HL-60 (cell line): ENCODE measurements at regions not wholly inside any gene's neighbourhood (a gene's known extent, or its start where the extent isn't known, plus 50 kb on each side); places are given as distances from the start of the nearest gene placed in this dataset.
A peak's percentile ranks its signal among the peaks of the same experiment; 100 is the strongest.

Experiments
- DNase-seq, 2 experiments: peaks; one replicate each; pipeline ENCODE4 v3.0.0-alpha.2; 2010 to 2020; ENCODE audit warnings: low read depth in 1 of 2, low spot score in 1 of 2
- H3K27ac ChIP-seq: fragments of 250-450 bp; sonication (Bioruptor Pico); replicated peaks from 2 replicates; pipeline ENCODE4 v1.5.1; 2020; ENCODE audit warnings: mild to moderate bottlenecking, moderate library complexity
- H3K27me3 ChIP-seq: fragments of 250-450 bp; sonication (Bioruptor Pico); 2 replicates; pipeline ENCODE4 v1.5.1; 2021; ENCODE audit warnings: mild to moderate bottlenecking, moderate library complexity; ENCODE audit not compliant: insufficient read depth, poor library complexity, severe bottlenecking
- H3K4me3 ChIP-seq: replicated peaks from 2 replicates; pipeline ENCODE4 v1.5.1; 2011; ENCODE audit warnings: mild to moderate bottlenecking, control low read depth, low read length; ENCODE audit not compliant: insufficient read depth
- GABPA ChIP-seq: IDR thresholded peaks from 2 replicates; pipeline ENCODE4 v1.6.1; 2012; ENCODE audit warnings: low read depth
- POLR2AphosphoS5 ChIP-seq: IDR thresholded peaks from 2 replicates; pipeline ENCODE4 v1.6.1; 2012; ENCODE audit warnings: low read depth
- SPI1 ChIP-seq: IDR thresholded peaks from 2 replicates; pipeline ENCODE4 v1.6.1; 2012; ENCODE audit warnings: low read depth, mild to moderate bottlenecking, borderline replicate concordance
- TF ChIP-seq, protein P1 (sequence below): IDR thresholded peaks from 2 replicates; pipeline ENCODE4 v1.6.1; 2012; ENCODE audit warnings: low read depth; ENCODE audit not compliant: insufficient replicate concordance
- TF ChIP-seq, protein P2 (sequence below): IDR thresholded peaks from one replicate; pipeline ENCODE4 v1.5.1; 2011; ENCODE audit warnings: low read length, control low read depth, inconsistent platforms; ENCODE audit not compliant: insufficient read depth

DNA sequence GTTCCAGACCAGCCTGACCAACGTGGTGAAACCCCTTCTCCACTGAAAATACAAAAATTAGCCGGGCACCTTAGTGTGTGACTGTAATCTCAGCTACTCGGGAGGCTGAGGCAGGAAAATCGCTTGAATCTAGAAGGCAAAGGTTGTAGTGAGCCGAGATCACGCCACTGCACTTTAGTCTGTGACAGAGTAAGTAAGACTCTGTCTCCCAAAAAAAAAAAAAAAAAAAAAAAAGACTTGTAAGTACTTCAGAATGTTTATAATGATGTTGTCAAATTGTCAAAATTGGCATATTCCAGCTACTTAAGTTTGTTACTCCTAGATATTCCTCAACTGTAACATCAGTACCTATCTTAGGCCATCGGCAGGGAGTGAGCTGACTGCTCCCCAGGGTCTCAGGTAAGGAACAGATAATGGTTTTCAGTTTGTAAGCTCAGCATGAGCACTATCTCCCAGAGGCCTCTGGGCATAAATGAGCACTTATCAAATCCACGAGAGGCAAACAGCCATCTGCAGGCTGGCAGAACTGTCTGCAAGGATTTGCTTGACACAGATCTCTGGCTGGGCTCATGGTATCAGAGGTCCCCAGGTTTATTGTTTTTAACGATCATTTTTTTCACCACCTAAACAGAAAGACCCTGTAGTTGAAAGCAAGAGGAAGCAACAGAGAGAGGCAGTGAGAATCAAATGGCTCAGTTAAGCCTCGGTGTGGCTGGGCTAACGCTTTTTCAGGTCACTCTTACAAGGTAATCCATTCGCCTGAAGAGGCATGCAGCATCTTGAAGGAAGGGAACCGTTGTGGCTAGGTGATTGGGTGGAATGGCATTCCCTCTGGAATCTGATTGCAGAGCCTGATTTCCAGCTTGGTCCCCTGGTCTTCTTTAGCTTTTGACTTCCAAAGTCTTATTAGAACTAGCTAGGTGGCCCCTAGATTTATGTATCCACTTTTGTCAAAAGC is 115.9 kb downstream of the LY86 start:
- H3K27ac ChIP-seq, result peak overlapping the region; percentile 91
- DNase-seq, result no peak
- TF ChIP-seq POLR2AphosphoS5 (no peak), SPI1 (no peak), GABPA (no peak)
- TF ChIP-seq, protein P1, sequence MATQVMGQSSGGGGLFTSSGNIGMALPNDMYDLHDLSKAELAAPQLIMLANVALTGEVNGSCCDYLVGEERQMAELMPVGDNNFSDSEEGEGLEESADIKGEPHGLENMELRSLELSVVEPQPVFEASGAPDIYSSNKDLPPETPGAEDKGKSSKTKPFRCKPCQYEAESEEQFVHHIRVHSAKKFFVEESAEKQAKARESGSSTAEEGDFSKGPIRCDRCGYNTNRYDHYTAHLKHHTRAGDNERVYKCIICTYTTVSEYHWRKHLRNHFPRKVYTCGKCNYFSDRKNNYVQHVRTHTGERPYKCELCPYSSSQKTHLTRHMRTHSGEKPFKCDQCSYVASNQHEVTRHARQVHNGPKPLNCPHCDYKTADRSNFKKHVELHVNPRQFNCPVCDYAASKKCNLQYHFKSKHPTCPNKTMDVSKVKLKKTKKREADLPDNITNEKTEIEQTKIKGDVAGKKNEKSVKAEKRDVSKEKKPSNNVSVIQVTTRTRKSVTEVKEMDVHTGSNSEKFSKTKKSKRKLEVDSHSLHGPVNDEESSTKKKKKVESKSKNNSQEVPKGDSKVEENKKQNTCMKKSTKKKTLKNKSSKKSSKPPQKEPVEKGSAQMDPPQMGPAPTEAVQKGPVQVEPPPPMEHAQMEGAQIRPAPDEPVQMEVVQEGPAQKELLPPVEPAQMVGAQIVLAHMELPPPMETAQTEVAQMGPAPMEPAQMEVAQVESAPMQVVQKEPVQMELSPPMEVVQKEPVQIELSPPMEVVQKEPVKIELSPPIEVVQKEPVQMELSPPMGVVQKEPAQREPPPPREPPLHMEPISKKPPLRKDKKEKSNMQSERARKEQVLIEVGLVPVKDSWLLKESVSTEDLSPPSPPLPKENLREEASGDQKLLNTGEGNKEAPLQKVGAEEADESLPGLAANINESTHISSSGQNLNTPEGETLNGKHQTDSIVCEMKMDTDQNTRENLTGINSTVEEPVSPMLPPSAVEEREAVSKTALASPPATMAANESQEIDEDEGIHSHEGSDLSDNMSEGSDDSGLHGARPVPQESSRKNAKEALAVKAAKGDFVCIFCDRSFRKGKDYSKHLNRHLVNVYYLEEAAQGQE, result no peak
- TF ChIP-seq, protein P2, sequence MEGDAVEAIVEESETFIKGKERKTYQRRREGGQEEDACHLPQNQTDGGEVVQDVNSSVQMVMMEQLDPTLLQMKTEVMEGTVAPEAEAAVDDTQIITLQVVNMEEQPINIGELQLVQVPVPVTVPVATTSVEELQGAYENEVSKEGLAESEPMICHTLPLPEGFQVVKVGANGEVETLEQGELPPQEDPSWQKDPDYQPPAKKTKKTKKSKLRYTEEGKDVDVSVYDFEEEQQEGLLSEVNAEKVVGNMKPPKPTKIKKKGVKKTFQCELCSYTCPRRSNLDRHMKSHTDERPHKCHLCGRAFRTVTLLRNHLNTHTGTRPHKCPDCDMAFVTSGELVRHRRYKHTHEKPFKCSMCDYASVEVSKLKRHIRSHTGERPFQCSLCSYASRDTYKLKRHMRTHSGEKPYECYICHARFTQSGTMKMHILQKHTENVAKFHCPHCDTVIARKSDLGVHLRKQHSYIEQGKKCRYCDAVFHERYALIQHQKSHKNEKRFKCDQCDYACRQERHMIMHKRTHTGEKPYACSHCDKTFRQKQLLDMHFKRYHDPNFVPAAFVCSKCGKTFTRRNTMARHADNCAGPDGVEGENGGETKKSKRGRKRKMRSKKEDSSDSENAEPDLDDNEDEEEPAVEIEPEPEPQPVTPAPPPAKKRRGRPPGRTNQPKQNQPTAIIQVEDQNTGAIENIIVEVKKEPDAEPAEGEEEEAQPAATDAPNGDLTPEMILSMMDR, result no peak

DNA sequence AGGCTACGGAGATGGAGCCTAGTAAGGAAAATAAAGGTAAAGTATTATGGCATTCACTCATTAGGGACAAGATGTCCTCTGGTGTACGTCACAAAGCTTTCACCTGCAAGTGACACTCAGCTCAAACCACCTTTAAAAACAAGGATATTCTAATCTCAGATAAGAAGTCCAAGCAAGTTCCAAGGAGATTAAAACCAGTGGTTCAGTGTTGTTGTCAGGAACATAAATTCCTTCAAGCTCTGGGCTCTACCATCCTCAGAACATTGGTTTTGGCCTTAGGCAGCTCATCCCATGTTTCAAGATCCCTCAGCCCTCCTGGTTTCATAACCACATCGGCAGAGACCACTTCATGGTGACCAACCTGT is 116.5 kb downstream of the LY86 start:
- no peak overlapping the region for H3K4me3 ChIP-seq
- no peaks in the 10 kb centered on the region for H3K27me3 ChIP-seq
- no peak for TF ChIP-seq SPI1
- TF ChIP-seq GABPA, result no peak
- no peak for TF ChIP-seq POLR2AphosphoS5
- TF ChIP-seq, protein P2, result no peak
- TF ChIP-seq, protein P1, result no peak
- DNase-seq, result no peak
- peak overlapping the region; percentile 50; the same call in 1 of the 2 replicates for H3K27ac ChIP-seq

More for the DNA sequence above, 115.9 kb downstream of the LY86 start:
- Histone ChIP-seq H3K4me3 (no peak overlapping the region), H3K27me3 (no peaks in the 10 kb centered on the region)

DNA sequence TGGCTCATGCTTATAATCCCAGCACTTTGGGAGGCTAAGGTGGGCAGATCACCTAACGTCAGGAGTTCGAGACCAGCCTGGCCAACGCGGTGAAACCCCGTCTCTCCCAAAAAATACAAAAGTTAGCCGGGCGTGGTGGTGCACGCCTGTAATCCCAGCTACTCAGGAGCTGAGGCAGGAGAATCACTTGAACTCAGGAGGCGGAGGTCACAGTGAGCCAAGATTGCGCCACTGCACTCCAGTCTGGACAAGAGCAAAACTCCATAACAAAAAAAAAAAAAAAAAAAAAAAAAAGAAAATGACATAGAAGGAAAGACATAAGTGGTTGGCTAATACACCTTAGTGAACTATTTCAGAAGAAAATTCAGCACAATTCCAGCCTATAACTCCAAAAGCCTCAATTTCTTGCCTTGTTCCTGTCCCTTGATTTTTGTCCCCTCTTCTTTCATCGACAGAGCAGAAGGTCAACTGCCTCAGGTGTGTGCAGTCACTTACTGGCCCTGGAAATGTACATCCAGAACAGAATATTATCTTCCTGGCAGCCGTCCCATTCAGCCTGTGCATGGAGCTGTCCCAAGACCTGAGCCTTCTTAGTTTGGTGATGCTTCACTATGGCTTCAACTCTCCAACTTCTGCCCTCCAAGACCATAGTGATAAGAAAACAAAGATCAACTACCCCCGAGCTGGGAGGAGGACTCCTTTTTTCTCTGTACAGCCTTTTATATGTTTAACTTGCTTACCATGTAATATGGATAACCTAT is 117.6 kb downstream of the LY86 start:
- DNase-seq, result no peak
- H3K27me3 ChIP-seq, result no peaks in the 10 kb centered on the region
- H3K4me3 ChIP-seq, result no peak overlapping the region
- peak overlapping the region; percentile 83 for H3K27ac ChIP-seq
- TF ChIP-seq, protein P2, result no peak
- no peak for TF ChIP-seq POLR2AphosphoS5
- TF ChIP-seq SPI1, result no peak
- TF ChIP-seq, protein P1, result no peak
- TF ChIP-seq GABPA, result no peak
